SK-N-SH treated with all-trans-retinoic acid at 6 μM for 48 hours (cell line): ENCODE measurements at regions not wholly inside any gene's neighbourhood (a gene's known extent, or its start where the extent isn't known, plus 50 kb on each side); places are given as distances from the start of the nearest gene placed in this dataset.

Experiments used
- CREB5 ChIP-seq: fragments of 250-450 bp; sonication (Bioruptor Pico); IDR thresholded peaks from 2 replicates; pipeline ENCODE4 v1.5.1; 2020; ENCODE audit warnings: low read depth, mild to moderate bottlenecking, moderate library complexity
- RARB ChIP-seq: fragments of 250-450 bp; sonication (Bioruptor Pico); IDR thresholded peaks from 2 replicates; pipeline ENCODE4 v1.8.0; 2021; ENCODE audit warnings: mild to moderate bottlenecking, moderate library complexity
- TOX ChIP-seq: fragments of 250-450 bp; sonication (Bioruptor Pico); IDR thresholded peaks from 2 replicates; pipeline ENCODE4 v1.8.0; 2021; ENCODE audit warnings: mild to moderate bottlenecking, moderate library complexity, borderline replicate concordance

GRCh38 chr7:114086914-114087652 is 168.3 kb upstream of the PPP1R3A start:
- TF ChIP-seq CREB5 (CRISPR knock-in tag) (no peak), RARB (CRISPR knock-in tag) (no peak), TOX (CRISPR knock-in tag) (no peak)
